Type B pancreatic cell (in vitro differentiated cells): ENCODE measurements at regions not wholly inside any gene's neighbourhood (a gene's known extent, or its start where the extent isn't known, plus 50 kb on each side); places are given as distances from the start of the nearest gene placed in this dataset.

Experiments used
- DNase-seq: peaks from one replicate; pipeline ENCODE4 v3.0.0; 2021; ENCODE audit warnings: mixed read lengths; ENCODE audit not compliant: unreplicated experiment; ENCODE audit errors: extremely low spot score
- H3K27ac Mint-ChIP-seq: 2 replicates; pipeline ENCODE4 v1.8.0; 2021; ENCODE audit warnings: mild to moderate bottlenecking, mixed read lengths
- H3K27me3 Mint-ChIP-seq: 2 replicates; pipeline ENCODE4 v1.8.0; 2021; ENCODE audit warnings: mixed read lengths
- H3K36me3 Mint-ChIP-seq: 2 replicates; pipeline ENCODE4 v1.8.0; 2021; ENCODE audit warnings: mixed read lengths
- H3K4me1 Mint-ChIP-seq: one replicate; pipeline ENCODE4 v1.8.0; 2021; ENCODE audit warnings: mixed read lengths; ENCODE audit not compliant: unreplicated experiment
- H3K4me3 Mint-ChIP-seq: 2 replicates; pipeline ENCODE4 v1.8.0; 2021; ENCODE audit warnings: mild to moderate bottlenecking, mixed read lengths
- H3K9me3 Mint-ChIP-seq: 2 replicates; pipeline ENCODE4 v1.8.0; 2021; ENCODE audit warnings: mixed read lengths
- CTCF ChIP-seq: fragments of 200-600 bp; sonication (generic); conservative IDR thresholded peaks from 2 replicates; pipeline ENCODE4 v1.5.0; 2021; ENCODE audit warnings: antibody characterized with exemption, mild to moderate bottlenecking

- Mint-ChIP-seq H3K4me3 (no peak overlapping the region), H3K36me3 (no peaks in the 10 kb centered on the region), H3K27me3 (peaks cover 8% of the 10 kb centered on the region), H3K9me3 (no peaks in the 10 kb centered on the region), H3K27ac (no peak overlapping the region), H3K4me1 (no peaks in the 10 kb centered on the region)
- no peak for TF ChIP-seq CTCF
- no peak for DNase-seq
These were observed 421.5 kb downstream of the TSHZ3 start for GRCh38 chr19:30927705-30928104.

GRCh38 chr19:30924670-30925069 lies 424.6 kb downstream of the TSHZ3 start:
- peaks cover 18% of the 10 kb centered on the region for H3K27me3 Mint-ChIP-seq
- no peak for DNase-seq
- no peaks in the 10 kb centered on the region for H3K4me1 Mint-ChIP-seq
- no peak overlapping the region for H3K27ac Mint-ChIP-seq
- no peaks in the 10 kb centered on the region for H3K36me3 Mint-ChIP-seq
- no peak overlapping the region for H3K4me3 Mint-ChIP-seq
- no peak for TF ChIP-seq CTCF
- no peaks in the 10 kb centered on the region for H3K9me3 Mint-ChIP-seq

- Mint-ChIP-seq H3K9me3 (no peaks in the 10 kb centered on the region), H3K4me3 (no peak overlapping the region), H3K27me3 (peaks cover 23% of the 10 kb centered on the region), H3K36me3 (no peaks in the 10 kb centered on the region), H3K27ac (no peak overlapping the region), H3K4me1 (no peaks in the 10 kb centered on the region)
- DNase-seq, result no peak
- TF ChIP-seq CTCF, result no peak
These were observed 425.1 kb downstream of the TSHZ3 start for GRCh38 chr19:30924069-30924636.

GRCh38 chr19:30923621-30924020 lies 425.6 kb downstream of the TSHZ3 start:
- Mint-ChIP-seq H3K9me3 (no peaks in the 10 kb centered on the region), H3K4me3 (no peak overlapping the region), H3K36me3 (no peaks in the 10 kb centered on the region), H3K27ac (no peak overlapping the region), H3K4me1 (no peaks in the 10 kb centered on the region), H3K27me3 (peaks cover 25% of the 10 kb centered on the region)
- TF ChIP-seq CTCF, result no peak
- no peak for DNase-seq

GRCh38 chr19:30923096-30923495 lies 426.1 kb downstream of the TSHZ3 start:
- no peaks in the 10 kb centered on the region for H3K4me1 Mint-ChIP-seq
- H3K27ac Mint-ChIP-seq, result no peak overlapping the region
- H3K9me3 Mint-ChIP-seq, result no peaks in the 10 kb centered on the region
- no peak overlapping the region for H3K4me3 Mint-ChIP-seq
- H3K27me3 Mint-ChIP-seq, result peaks cover 30% of the 10 kb centered on the region
- H3K36me3 Mint-ChIP-seq, result no peaks in the 10 kb centered on the region
- DNase-seq, result no peak
- no peak for TF ChIP-seq CTCF

GRCh38 chr19:30920222-30920621 lies 429.0 kb downstream of the TSHZ3 start:
- Mint-ChIP-seq H3K9me3 (no peaks in the 10 kb centered on the region), H3K36me3 (no peaks in the 10 kb centered on the region), H3K4me3 (no peak overlapping the region), H3K27me3 (peaks cover 31% of the 10 kb centered on the region), H3K27ac (no peak overlapping the region), H3K4me1 (peaks cover 2% of the 10 kb centered on the region)
- no peak for TF ChIP-seq CTCF
- DNase-seq, result no peak
